Loucy (cell line): ENCODE measurements at regions not wholly inside any gene's neighbourhood (a gene's known extent, or its start where the extent isn't known, plus 50 kb on each side); places are given as distances from the start of the nearest gene placed in this dataset.

Source experiments
- EZH2phosphoT487 ChIP-seq: fragments of 200-600 bp; IDR thresholded peaks from 2 replicates; pipeline ENCODE4 v1.6.1; 2018; ENCODE audit warnings: antibody characterized with exemption, mild to moderate bottlenecking, moderate library complexity, borderline replicate concordance
- TF ChIP-seq, protein P1 (sequence below): fragments of 200-600 bp; sonication (generic); conservative IDR thresholded peaks from 2 replicates; pipeline ENCODE4 v1.5.1; 2014; ENCODE audit warnings: mild to moderate bottlenecking, antibody characterized with exemption, low read length

DNA sequence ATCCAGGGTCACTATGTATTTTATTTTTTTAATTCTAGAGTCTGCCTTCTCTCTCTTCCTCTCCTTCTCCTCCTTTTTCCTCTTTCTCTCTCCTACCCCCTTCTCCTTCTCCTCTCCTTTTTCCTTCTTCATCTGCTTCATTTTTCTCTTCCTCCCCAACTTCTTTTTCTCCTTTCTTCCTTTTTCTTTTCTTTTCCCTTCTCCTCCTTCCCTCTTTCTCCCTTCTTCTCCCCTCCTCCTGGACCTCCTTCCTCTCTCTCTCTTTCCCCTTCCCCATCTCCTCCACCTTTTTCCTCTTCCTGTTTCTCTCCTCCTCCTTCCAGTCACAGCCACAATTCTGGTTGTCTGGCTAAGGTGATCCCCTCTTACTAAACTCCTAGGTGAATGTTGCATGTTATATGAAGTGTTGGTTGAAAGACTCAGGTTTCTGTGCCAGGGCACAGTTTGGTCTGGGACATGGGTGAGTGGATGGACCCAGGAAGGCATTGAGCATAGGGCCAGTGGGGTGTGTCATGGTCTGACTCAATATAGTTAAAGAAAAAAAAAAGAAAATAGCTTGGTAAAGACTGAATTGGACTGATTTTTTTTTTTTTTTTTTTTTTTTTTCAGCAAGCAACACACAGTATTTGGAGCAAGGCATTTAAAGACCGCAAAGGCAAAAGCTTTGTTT is 266.9 kb downstream of the TGFB2 start:
- TF ChIP-seq, protein P1, sequence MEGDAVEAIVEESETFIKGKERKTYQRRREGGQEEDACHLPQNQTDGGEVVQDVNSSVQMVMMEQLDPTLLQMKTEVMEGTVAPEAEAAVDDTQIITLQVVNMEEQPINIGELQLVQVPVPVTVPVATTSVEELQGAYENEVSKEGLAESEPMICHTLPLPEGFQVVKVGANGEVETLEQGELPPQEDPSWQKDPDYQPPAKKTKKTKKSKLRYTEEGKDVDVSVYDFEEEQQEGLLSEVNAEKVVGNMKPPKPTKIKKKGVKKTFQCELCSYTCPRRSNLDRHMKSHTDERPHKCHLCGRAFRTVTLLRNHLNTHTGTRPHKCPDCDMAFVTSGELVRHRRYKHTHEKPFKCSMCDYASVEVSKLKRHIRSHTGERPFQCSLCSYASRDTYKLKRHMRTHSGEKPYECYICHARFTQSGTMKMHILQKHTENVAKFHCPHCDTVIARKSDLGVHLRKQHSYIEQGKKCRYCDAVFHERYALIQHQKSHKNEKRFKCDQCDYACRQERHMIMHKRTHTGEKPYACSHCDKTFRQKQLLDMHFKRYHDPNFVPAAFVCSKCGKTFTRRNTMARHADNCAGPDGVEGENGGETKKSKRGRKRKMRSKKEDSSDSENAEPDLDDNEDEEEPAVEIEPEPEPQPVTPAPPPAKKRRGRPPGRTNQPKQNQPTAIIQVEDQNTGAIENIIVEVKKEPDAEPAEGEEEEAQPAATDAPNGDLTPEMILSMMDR: no peak
- TF ChIP-seq EZH2phosphoT487: no peak
